Fibroblast of peridontal ligament (primary cell): ENCODE measurements at regions not wholly inside any gene's neighbourhood (a gene's known extent, or its start where the extent isn't known, plus 50 kb on each side); places are given as distances from the start of the nearest gene placed in this dataset.
"Not testable (repeated sequence)": the region's sequence is repeated elsewhere in the genome, so short reads cannot be mapped to it uniquely, and the experiment has no call there.

Experiments
- DNase-seq: peaks from one replicate; pipeline ENCODE4 v3.0.0-alpha.2; 2010; ENCODE audit errors: extremely low read depth

DNA sequence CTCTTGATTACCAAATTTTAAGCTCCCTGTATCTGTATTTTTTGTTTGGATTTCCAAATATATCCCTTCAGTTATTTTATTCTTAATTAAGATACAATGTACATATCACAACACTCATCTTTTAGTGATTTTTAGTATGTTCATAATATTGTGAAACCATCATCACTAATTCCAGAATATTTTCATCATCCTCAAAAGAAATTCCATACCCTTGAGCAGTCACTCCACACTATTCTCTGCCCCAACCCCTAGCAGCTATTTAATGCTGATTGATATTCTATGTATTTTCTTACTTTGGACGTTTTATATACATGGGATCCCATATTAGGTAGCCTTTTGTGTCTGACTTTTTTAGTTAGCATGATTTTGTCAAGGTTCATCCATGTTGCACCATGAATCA is 127.4 kb upstream of the SLC8A1 start:
- peak; percentile 33 for DNase-seq

DNA sequence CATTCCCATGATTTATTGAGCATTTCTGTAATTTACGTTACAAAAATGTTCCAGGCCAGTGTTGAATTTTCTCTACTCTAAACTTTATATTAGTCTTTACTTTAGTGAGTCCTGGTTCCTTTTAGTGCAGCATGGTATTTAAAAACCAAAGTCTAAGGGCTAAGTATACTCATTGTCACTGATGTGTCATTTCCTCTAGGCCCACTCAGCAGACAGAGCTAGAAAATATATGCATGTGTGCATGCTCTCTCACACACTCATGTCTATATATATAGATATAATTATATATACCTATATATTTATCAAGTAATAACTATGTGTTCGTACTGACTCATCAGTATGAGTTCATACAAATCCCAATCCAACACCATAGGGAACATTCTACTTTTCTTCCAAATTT is 132.5 kb upstream of the SLC8A1 start:
- DNase-seq: no peak

DNA sequence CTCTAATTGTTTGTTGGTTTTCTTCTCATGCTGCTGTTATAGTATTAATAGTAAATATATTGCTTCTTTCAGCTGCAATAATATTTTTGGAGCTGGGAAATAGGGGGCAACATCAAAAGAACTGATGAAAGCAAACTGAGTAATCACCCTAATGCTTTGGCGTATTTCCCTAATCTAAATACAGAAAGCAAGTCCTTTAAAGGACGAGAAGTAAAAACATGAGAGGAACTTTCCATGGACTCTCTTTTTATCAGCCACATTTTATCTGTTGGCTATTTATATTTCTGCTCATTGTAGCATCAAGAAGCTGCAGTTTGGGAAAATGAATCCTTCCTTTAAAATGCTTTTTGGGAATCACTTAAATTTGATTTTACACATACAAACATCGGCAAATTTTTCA is 139.9 kb upstream of the SLC8A1 start:
- no peak for DNase-seq

DNA sequence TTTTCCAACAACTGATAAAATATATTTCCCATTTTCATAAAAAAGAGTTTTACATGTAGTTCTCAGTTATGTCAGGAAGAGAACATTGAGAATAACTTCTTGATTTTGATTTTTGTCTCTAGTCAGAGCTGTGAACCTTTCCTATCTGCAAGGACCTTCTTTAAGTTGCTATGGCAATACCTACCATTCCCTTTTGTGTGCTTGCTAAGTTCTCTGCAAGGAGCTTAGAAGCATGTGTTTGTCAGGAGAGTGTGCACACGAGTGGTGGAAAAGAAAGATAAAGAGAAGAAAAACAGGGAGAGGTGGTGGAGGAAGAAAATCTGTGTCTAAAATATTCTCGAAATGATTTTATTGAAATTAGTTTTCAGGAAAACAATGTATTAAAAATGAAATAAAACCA is 140.3 kb upstream of the SLC8A1 start:
- DNase-seq: no peak

DNA sequence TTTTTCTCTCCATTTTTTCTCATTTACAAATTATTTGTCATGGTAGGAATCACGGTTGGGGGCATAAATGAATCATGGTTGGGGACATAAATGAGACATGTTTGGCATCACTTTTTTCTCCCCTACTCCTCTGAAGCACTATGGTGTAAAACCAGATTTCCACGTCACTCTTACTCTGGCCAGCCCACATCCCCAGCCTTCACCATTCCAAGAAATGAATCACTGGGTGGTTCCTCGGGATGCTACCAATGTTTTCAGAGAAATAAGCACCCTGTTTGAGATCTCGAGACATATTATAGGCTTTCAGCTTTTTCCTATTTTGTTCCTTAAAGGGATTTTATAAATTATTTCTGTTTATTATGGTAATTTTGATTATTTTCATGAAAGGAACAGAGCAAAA is 155.0 kb upstream of the SLC8A1 start:
- DNase-seq: peak; percentile 25

DNA sequence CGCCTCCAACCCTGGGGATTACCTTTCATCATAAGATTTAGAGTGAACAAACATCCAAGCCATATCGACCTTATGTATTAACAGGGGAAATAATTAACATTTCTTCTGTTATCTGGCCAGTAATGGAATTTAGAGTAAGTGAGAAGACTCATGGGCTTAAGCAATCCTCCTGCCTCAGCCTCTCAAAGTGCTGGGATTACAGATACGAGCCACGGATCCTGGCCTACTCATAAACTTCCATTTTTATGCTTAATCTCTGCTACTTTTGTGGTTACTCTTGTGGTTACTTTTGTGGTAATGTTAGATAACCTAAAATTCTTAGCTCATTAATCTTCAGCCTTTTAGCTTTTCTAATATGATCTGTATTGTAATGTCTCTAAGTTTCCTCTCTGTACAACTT is 159.3 kb upstream of the SLC8A1 start:
- no peak for DNase-seq

DNA sequence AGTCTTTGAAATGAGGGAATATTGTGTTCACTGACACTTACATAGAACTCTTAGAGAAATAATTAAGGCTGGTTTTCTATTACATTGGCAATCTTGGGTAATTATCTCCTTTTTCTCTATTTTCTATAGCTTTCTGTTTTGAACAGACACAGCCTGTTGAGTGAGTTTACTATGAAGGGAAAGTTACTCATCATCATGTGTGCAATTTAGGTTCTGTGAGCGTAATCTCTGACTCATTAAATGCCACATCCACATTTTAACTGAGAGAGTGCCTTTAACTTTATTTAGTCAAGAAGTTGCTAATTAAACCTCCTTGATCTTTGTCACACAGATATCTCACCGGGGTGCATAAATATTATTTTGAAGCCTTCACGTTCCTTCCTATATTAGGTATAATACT is 174.0 kb upstream of the SLC8A1 start:
- peak; percentile 94 for DNase-seq

DNA sequence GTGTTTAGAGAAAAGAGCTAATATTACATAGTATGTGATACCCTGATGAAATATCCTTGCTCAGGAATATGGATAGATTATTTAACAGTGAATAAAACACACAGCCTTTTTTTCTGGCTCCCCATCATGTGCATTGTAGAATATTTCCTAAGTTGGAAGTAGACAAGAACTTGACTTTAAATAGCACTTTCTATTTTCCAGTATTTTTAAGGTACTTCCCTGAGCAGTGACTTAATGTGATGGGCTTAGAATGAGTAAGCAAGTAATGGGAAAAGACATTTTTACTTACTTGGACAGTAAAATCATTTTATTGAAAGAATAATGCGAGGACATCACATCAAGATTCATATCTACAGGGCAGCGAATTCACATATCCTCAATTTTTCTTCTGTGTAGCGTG is 176.7 kb upstream of the SLC8A1 start:
- DNase-seq: no peak

DNA sequence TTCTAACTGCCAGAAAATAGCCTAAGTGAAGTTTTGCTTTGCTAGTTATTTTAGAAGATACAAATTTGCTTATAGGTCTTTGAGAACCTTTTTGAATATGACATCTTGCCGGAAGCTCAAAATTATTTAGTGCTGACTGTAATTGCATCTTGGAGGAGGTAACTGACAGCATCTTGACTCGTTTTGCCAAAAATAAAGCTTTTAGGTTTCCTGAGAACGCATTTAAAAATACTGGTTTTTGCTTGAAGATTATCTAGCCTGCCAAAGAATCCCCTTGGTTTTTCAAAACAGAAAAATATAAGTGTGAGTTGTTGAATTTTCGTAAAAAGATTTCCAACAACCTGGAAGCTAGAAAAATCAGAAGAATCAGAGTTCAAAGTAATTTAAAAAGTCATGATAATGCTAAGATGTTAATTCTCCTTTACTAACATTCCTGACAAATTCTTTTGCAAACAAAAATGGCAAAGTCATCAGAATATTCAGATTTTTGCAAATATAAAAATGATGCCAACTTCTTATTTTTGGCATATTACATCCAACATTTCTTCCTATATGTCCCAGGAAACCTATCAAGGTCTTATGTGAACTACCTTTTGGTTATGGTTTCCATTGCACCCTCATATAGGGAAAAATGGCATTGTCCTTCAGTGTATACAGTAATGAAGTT is 178.0 kb upstream of the SLC8A1 start:
- no peak for DNase-seq

DNA sequence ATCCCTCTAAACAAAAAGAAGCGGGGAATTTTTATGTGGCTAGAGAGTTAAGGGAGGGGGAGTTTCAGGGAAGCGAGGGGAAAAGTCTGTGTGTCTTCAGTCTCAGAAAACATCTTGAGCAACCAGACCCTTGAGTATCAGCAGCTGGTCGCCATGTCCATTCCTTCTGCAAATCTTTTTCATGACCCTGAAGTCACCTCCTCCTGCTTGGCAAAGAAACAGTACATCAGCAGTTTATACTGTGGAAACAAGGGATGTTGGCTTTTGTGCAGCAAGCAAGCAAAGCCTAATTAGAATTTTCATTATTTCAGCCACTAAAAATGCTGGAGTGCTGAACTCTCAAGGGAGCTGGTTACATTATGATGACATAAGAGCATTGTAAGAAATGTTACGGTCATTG is 187.4 kb upstream of the SLC8A1 start:
- peak; percentile 12 for DNase-seq

DNA sequence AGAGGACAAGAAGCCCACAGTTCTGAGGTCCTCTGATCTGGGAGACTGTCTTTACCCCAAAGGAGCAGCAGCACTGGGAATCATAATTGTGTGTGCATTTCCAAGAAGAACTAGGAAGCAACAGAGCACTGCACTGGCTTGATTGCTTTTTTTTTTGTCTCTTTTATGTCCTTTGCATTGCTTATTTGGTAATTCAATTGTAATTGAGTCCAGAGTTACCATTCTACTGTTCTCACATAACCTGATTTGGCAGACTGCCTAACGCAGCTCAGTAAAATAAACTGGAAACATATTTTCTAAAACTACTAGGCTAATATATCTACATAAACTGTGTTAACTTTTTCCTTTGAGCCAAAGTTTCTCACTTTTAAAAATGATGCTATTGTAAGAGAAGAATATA is 190.3 kb upstream of the SLC8A1 start:
- peak; percentile 73 for DNase-seq

DNA sequence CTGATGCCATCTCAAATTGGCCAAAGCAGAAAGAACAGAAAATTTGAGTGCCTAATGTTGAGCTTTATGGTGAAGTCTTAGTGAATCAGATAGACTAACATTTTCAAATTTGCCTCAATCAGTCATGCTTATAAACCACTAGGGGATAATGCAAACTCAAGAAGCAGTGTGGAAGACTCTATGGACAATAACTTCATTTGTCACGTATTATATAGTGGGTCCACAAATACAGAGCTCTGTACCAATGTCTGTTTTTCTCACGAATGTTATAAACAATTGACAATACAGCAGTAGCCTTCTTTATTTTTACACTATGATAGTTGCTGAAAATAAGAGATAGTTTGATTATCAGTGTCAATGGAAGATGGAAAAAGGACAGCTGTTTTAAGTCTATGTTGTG is 190.8 kb upstream of the SLC8A1 start:
- DNase-seq: no peak

DNA sequence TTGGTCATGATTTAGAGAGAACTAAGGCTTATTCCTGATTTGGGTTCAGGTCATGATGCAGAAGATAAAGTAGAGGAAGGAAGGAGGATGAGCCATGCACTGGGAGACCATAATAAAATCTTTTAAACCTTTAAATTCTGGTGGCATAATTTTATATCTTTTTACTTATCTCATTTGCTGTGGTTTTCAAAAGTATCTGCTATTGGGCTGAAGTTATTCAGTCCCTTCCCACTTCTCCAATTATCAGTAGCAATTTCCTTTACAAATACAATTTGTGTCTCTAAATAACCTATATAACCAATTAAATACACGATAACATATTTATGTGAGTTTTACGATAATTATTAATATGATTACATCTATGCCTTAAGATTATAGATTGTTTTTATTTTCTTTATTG is 194.8 kb upstream of the SLC8A1 start:
- DNase-seq: no peak

DNA sequence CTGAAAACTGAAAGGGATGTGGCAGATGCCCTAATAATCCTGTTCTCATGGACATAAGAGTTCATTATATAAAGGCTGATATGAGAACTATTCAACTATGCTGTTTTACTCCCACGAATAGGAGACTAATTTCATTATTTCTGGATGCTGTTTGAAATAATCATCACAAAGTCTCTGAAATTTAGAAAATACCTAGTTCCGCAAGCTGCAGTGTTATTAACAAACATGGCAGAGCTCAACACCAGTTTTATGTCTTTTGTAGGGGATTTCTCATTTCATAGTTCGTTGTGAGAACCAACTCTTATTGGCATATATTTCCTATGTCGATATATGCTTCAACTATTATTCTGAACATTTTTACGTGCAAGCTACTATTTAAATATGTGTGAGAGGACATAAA is 200.3 kb upstream of the SLC8A1 start:
- no peak for DNase-seq

DNA sequence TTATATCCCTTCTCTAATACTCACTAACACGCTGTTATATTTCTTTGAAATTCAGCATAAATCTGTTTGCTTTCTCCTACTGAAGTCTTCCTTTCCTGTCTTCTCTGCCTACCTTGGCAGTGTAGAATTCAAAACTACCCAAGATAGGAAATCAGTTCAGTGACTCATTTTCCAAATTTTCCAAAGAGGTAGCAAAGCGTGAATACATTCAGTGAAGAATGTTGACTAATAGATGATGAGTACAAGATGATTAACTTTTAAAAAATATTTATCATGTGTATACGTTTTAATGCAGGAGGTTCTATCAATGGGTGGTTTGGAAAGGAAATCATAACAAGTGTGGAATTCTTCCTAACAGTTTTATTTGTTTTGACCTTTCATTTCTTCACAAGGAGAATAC is 201.9 kb upstream of the SLC8A1 start:
- DNase-seq: no peak

DNA sequence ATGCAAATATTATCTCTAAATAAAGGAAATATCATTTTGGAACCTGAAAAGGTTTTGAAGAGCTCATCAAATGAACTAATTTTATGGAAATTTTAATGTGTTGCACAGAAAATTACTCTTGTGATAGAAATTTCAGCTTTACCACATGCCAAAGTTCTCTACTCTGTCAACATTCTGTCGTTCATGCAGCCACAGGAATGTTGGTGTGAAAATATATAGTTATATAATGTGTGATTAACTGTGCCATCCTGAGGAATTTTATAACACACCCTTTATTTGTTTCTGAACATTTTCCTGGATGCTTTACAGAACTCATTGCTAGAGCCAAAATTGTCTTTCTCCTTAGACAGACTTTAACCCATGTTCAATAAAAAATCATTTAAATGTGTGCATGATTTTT is 202.5 kb upstream of the SLC8A1 start:
- no peak for DNase-seq

DNA sequence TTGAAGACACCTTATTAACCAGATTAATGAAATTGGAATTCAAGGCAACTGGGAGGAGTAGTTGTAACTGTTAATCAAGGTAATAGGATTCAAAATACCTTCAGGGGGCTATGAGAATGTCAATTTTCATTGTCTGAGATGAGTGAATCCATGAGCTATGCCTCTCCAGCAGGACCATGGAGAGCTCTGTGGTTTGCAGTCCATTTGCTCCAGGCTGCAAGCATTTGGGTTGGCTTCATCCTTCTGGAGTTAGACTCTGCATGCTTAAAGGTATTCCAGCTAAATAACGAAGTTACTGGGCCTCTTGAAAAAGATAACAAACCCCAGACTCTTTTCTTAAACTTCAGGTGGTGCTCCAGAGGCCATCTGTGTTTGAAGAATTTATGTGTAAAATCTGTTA is 207.1 kb upstream of the SLC8A1 start:
- DNase-seq: peak; percentile 50

DNA sequence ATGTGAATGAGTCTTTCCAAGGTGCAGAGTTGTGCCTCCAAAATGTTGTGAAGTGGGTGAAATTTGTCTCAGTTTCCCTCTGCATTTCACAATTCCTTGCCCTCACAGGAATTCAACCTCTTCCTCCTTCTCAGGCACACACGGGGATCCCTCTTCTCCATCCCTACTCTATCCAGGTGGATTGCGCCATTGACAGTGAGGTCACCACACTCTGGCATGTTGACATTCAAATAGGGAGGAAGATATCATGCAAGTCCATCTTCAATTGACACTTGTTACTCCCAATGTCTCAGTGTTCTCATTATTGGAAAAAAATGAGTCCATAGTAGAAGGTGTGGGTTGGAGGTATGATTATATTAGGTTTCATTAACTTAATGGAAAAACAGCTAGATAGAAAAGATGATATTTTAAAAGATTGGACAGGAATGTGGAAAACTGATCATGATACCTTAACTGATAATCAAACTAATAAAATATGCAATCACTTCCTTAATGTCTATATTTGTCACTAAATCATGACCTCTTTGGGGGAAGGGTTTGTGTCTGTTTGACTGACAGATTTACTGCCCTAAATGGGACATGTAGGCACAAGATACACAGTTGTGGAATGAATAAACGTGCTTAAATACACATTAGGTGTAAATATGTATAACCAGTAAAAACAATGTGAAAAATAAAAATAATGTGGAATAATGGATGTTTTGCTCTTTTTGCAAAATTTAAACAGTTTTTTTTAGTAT is 213.8 kb upstream of the SLC8A1 start:
- no peak for DNase-seq

DNA sequence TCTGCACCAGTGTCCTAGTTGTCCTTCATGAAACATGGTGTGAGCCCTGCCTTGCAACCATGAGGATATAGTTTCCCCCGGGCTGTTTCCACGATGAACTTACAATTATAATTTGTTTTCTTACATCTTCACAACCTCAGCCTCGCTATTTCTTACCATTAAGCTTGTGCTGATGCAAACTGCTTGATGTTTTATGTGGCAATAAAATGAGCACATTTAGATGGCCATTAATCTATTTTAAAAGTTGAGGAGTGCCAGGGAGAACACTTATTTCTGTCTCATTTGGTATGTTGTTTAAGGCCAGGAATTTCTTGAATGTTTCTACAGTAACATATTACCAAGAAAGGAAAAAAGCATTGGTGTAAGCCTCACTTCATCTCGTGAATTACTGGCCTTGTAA is 214.5 kb upstream of the SLC8A1 start:
- DNase-seq: no peak

DNA sequence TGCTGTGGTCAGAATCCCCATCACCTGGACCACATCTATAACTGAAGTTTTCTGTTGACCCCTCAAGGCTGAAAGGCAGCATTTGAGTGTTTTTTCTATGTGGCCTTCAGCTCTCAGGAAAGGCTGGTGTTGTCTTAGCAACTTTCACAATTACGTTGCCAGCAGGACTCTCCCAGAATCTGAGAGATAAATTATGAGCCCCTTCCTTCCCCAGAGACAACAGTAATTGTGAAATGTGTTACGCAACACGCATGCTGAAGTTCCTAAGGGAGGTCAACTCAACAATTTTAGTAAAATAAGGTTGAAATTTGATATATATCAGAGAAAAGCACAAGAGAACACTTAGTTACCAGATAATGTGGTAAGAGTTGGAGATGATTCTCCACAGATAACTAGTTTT is 216.5 kb upstream of the SLC8A1 start:
- DNase-seq: peak; percentile 59

DNA sequence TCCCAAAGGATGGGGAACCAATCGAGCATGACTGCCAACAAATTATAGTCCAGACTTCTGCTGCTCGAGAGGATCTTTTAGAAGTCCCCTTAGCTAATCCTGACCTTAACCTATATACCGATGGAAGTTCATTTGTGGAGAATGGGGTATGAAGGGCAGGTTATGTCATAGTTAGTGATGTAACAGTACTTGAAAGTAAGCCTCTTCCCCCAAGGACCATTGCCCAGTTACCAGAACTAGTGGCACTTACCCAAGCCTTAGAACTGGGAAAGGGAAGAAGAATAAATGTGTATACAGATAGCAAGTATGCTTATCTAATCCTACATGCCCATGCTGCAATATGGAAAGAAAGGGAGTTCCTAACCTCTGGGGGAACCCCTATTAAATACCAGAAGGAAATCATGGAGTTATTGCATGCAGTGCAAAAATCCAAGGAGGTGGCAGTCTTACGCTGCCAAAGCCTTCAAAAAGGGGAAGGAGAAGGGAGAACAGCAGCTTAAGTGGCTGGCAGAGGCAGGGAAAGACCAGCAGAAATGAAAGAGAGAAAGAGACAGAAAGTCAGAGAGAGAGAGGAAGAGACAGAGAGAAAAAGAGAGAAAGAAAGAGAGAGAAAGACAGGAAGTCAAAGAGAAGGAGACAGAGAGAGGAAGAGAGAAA is 224.4 kb upstream of the SLC8A1 start:
- not testable (repeated sequence) for DNase-seq

DNA sequence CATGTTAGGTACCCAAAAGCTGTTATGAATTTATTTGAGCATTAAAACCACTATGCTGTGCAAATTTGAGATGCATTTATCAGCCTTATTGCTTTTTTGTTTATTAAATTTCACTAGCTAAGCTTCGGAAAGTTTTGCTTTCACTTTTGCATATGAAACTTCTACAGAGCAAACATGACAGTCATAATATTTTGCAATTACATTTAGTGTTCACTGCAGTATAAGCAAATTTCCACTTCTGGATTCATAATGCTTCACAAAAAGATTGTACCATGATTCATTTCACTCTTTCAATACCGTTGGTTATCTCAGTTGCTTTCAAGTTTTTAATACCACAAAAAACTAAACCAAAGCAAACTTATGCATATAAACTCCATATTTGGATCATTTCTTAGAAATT is 228.7 kb upstream of the SLC8A1 start:
- DNase-seq: peak; percentile 68

DNA sequence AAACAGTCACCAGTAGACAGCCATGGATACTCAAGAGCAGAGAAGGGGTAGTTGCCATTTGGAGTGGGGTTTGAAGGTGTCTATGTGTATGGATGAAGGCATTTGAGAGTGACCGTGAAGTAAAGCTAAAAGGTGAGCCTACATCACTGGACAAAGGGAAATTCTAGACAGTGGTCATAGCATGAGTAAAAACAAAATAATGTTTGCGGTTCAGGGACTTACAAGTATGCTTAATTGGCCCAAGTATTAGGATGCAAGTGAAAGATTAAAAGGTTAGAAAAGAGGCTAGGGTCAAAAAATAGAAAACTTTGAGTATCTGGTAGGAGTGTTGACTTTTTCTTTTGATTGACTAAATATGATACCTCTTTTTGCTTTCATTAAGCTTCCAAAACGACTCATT is 238.1 kb upstream of the SLC8A1 start:
- DNase-seq: no peak
